GM21526 (cell line): ENCODE measurements at regions not wholly inside any gene's neighbourhood (a gene's known extent, or its start where the extent isn't known, plus 50 kb on each side); places are given as distances from the start of the nearest gene placed in this dataset.
"Not testable (repeated sequence)": the region's sequence is repeated elsewhere in the genome, so short reads cannot be mapped to it uniquely, and the experiment has no call there.

Experiments
- ATAC-seq: cut with Tn5 transposase; IDR thresholded peaks from one replicate; pipeline ENCODE4 v1.9.1; 2021; ENCODE audit warnings: moderate library complexity; ENCODE audit not compliant: unreplicated experiment, low FRiP score

GRCh38 chr12:20003252-20003651 lies 365.1 kb upstream of the PDE3A start:
- no peak for ATAC-seq

GRCh38 chr12:20004952-20005351 lies 363.4 kb upstream of the PDE3A start:
- ATAC-seq = no peak

- no peak for ATAC-seq
Measured at GRCh38 chr12:20006871-20007730, 361.2 kb upstream of the PDE3A start.

GRCh38 chr12:20009965-20010364 lies 358.4 kb upstream of the PDE3A start:
- ATAC-seq = not testable (repeated sequence)

- no peak for ATAC-seq
Measured at GRCh38 chr12:20011200-20011599, 357.1 kb upstream of the PDE3A start.

- no peak for ATAC-seq
Measured at GRCh38 chr12:20017802-20018201, 350.5 kb upstream of the PDE3A start.

- no peak for ATAC-seq
Measured at GRCh38 chr12:20018406-20018805, 349.9 kb upstream of the PDE3A start.

GRCh38 chr12:20024194-20024593 lies 344.1 kb upstream of the PDE3A start:
- no peak for ATAC-seq

GRCh38 chr12:20028033-20028432 lies 340.3 kb upstream of the PDE3A start:
- ATAC-seq = no peak

- ATAC-seq = no peak
Measured at GRCh38 chr12:20030826-20031225, 337.5 kb upstream of the PDE3A start.

- no peak for ATAC-seq
Measured at GRCh38 chr12:20039562-20039961, 328.8 kb upstream of the PDE3A start.

- ATAC-seq = no peak
Measured at GRCh38 chr12:20040184-20040583, 328.2 kb upstream of the PDE3A start.

- no peak for ATAC-seq
Measured at GRCh38 chr12:20040831-20041230, 327.5 kb upstream of the PDE3A start.

- no peak for ATAC-seq
Measured at GRCh38 chr12:20044351-20044750, 324.0 kb upstream of the PDE3A start.

- no peak for ATAC-seq
Measured at GRCh38 chr12:20044846-20045245, 323.5 kb upstream of the PDE3A start.

GRCh38 chr12:20047901-20048300 lies 320.4 kb upstream of the PDE3A start:
- ATAC-seq = no peak

GRCh38 chr12:20050221-20050620 lies 318.1 kb upstream of the PDE3A start:
- ATAC-seq = no peak

- no peak for ATAC-seq
Measured at GRCh38 chr12:20053782-20054181, 314.6 kb upstream of the PDE3A start.

- no peak for ATAC-seq
Measured at GRCh38 chr12:20055856-20056255, 312.5 kb upstream of the PDE3A start.

GRCh38 chr12:20057398-20057797 lies 310.9 kb upstream of the PDE3A start:
- no peak for ATAC-seq

GRCh38 chr12:20063116-20063515 lies 305.2 kb upstream of the PDE3A start:
- ATAC-seq = no peak

- ATAC-seq = no peak
Measured at GRCh38 chr12:20077618-20078017, 290.7 kb upstream of the PDE3A start.
